SJCRH30 (cell line): ENCODE measurements at regions not wholly inside any gene's neighbourhood (a gene's known extent, or its start where the extent isn't known, plus 50 kb on each side); places are given as distances from the start of the nearest gene placed in this dataset.

Experiments
- DNase-seq, 2 experiments: peaks; one replicate each; pipeline ENCODE4 v3.0.0-alpha.2; 2015 to 2020
- H3K27ac ChIP-seq: fragments of 250-450 bp; sonication (Bioruptor Pico); 2 replicates; pipeline ENCODE4 v1.5.1; 2020; ENCODE audit warnings: mild to moderate bottlenecking, moderate library complexity
- H3K27me3 ChIP-seq: fragments of 250-450 bp; sonication (Bioruptor Pico); 2 replicates; pipeline ENCODE4 v1.5.1; 2020; ENCODE audit warnings: mild to moderate bottlenecking, moderate library complexity
- H3K36me3 ChIP-seq: fragments of 250-450 bp; sonication (Bioruptor Pico); 2 replicates; pipeline ENCODE4 v1.5.1; 2020; ENCODE audit warnings: mild to moderate bottlenecking, moderate library complexity
- H3K4me1 ChIP-seq: fragments of 250-450 bp; sonication (Bioruptor Pico); 2 replicates; pipeline ENCODE4 v1.5.1; 2020; ENCODE audit warnings: mild to moderate bottlenecking, moderate library complexity
- H3K4me3 ChIP-seq: fragments of 250-450 bp; sonication (Bioruptor Pico); 2 replicates; pipeline ENCODE4 v1.5.1; 2020; ENCODE audit warnings: mild to moderate bottlenecking, moderate library complexity
- H3K9me3 ChIP-seq: fragments of 250-450 bp; sonication (Bioruptor Pico); replicated peaks from 2 replicates; pipeline ENCODE4 v1.5.1; 2020; ENCODE audit warnings: mild to moderate bottlenecking, moderate library complexity

- Histone ChIP-seq H3K9me3 (no peaks in the 10 kb centered on the region), H3K4me1 (no peaks in the 10 kb centered on the region), H3K36me3 (no peaks in the 10 kb centered on the region), H3K27ac (no peak overlapping the region), H3K4me3 (no peak overlapping the region), H3K27me3 (no peaks in the 10 kb centered on the region)
- DNase-seq, result no peak
Measured at GRCh38 chr18:76771192-76771799, 51.1 kb upstream of the ZNF236 start.

GRCh38 chr18:76767954-76768353 lies 54.4 kb upstream of the ZNF236 start:
- Histone ChIP-seq H3K27me3 (no peaks in the 10 kb centered on the region), H3K27ac (no peak overlapping the region), H3K4me3 (no peak overlapping the region), H3K4me1 (no peaks in the 10 kb centered on the region), H3K36me3 (no peaks in the 10 kb centered on the region), H3K9me3 (no peaks in the 10 kb centered on the region)
- no peak for DNase-seq

- no peak overlapping the region for H3K4me3 ChIP-seq
- no peaks in the 10 kb centered on the region for H3K9me3 ChIP-seq
- H3K27ac ChIP-seq, result no peak overlapping the region
- no peak for DNase-seq
- H3K4me1 ChIP-seq, result no peaks in the 10 kb centered on the region
- no peaks in the 10 kb centered on the region for H3K36me3 ChIP-seq
- H3K27me3 ChIP-seq, result no peaks in the 10 kb centered on the region
Measured at GRCh38 chr18:76766429-76766828, 55.9 kb upstream of the ZNF236 start.

- H3K9me3 ChIP-seq, result no peaks in the 10 kb centered on the region
- H3K4me1 ChIP-seq, result no peaks in the 10 kb centered on the region
- no peaks in the 10 kb centered on the region for H3K36me3 ChIP-seq
- no peak overlapping the region for H3K27ac ChIP-seq
- no peak for DNase-seq
- no peak overlapping the region for H3K4me3 ChIP-seq
- no peaks in the 10 kb centered on the region for H3K27me3 ChIP-seq
Measured at GRCh38 chr18:76765649-76766048, 56.7 kb upstream of the ZNF236 start.

GRCh38 chr18:76764291-76764901 lies 58.0 kb upstream of the ZNF236 start:
- H3K4me1 ChIP-seq, result no peaks in the 10 kb centered on the region
- H3K27ac ChIP-seq, result no peak overlapping the region
- H3K27me3 ChIP-seq, result no peaks in the 10 kb centered on the region
- DNase-seq, result no peak
- H3K9me3 ChIP-seq, result no peaks in the 10 kb centered on the region
- no peaks in the 10 kb centered on the region for H3K36me3 ChIP-seq
- H3K4me3 ChIP-seq, result no peak overlapping the region

GRCh38 chr18:76759056-76759455 lies 63.3 kb upstream of the ZNF236 start:
- DNase-seq, result no peak
- no peak overlapping the region for H3K4me3 ChIP-seq
- H3K36me3 ChIP-seq, result no peaks in the 10 kb centered on the region
- H3K27ac ChIP-seq, result no peak overlapping the region
- no peaks in the 10 kb centered on the region for H3K9me3 ChIP-seq
- no peaks in the 10 kb centered on the region for H3K27me3 ChIP-seq
- no peaks in the 10 kb centered on the region for H3K4me1 ChIP-seq

GRCh38 chr18:76757925-76758324 lies 64.4 kb upstream of the ZNF236 start:
- no peak overlapping the region for H3K27ac ChIP-seq
- no peaks in the 10 kb centered on the region for H3K36me3 ChIP-seq
- no peaks in the 10 kb centered on the region for H3K27me3 ChIP-seq
- H3K9me3 ChIP-seq, result no peaks in the 10 kb centered on the region
- no peaks in the 10 kb centered on the region for H3K4me1 ChIP-seq
- no peak for DNase-seq
- H3K4me3 ChIP-seq, result no peak overlapping the region

- H3K27ac ChIP-seq, result no peak overlapping the region
- no peaks in the 10 kb centered on the region for H3K36me3 ChIP-seq
- DNase-seq, result no peak
- no peaks in the 10 kb centered on the region for H3K4me1 ChIP-seq
- no peak overlapping the region for H3K4me3 ChIP-seq
- no peaks in the 10 kb centered on the region for H3K9me3 ChIP-seq
- H3K27me3 ChIP-seq, result no peaks in the 10 kb centered on the region
Measured at GRCh38 chr18:76757335-76757734, 65.0 kb upstream of the ZNF236 start.

GRCh38 chr18:76756531-76757253 lies 65.7 kb upstream of the ZNF236 start:
- no peaks in the 10 kb centered on the region for H3K36me3 ChIP-seq
- H3K4me3 ChIP-seq, result no peak overlapping the region
- no peak overlapping the region for H3K27ac ChIP-seq
- H3K4me1 ChIP-seq, result no peaks in the 10 kb centered on the region
- DNase-seq, result no peak
- no peaks in the 10 kb centered on the region for H3K27me3 ChIP-seq
- no peaks in the 10 kb centered on the region for H3K9me3 ChIP-seq

- no peak for DNase-seq
- Histone ChIP-seq H3K36me3 (no peaks in the 10 kb centered on the region), H3K9me3 (no peaks in the 10 kb centered on the region), H3K4me1 (no peaks in the 10 kb centered on the region), H3K27me3 (no peaks in the 10 kb centered on the region), H3K27ac (no peak overlapping the region), H3K4me3 (no peak overlapping the region)
Measured at GRCh38 chr18:76754351-76754750, 68.0 kb upstream of the ZNF236 start.

GRCh38 chr18:76752400-76752799 lies 70.0 kb upstream of the ZNF236 start:
- no peak overlapping the region for H3K4me3 ChIP-seq
- H3K27me3 ChIP-seq, result no peaks in the 10 kb centered on the region
- no peaks in the 10 kb centered on the region for H3K4me1 ChIP-seq
- no peak for DNase-seq
- no peaks in the 10 kb centered on the region for H3K9me3 ChIP-seq
- H3K27ac ChIP-seq, result no peak overlapping the region
- H3K36me3 ChIP-seq, result no peaks in the 10 kb centered on the region

- no peak for DNase-seq
- no peak overlapping the region for H3K27ac ChIP-seq
- no peaks in the 10 kb centered on the region for H3K4me1 ChIP-seq
- no peaks in the 10 kb centered on the region for H3K36me3 ChIP-seq
- H3K9me3 ChIP-seq, result no peaks in the 10 kb centered on the region
- H3K27me3 ChIP-seq, result no peaks in the 10 kb centered on the region
- H3K4me3 ChIP-seq, result no peak overlapping the region
Measured at GRCh38 chr18:76750917-76751890, 71.2 kb upstream of the ZNF236 start.

GRCh38 chr18:76750269-76750668 lies 72.1 kb upstream of the ZNF236 start:
- Histone ChIP-seq H3K27ac (no peak overlapping the region), H3K4me1 (no peaks in the 10 kb centered on the region), H3K27me3 (no peaks in the 10 kb centered on the region), H3K4me3 (no peak overlapping the region), H3K9me3 (no peaks in the 10 kb centered on the region), H3K36me3 (no peaks in the 10 kb centered on the region)
- DNase-seq, result no peak

GRCh38 chr18:76747676-76748075 lies 74.7 kb upstream of the ZNF236 start:
- no peak for DNase-seq
- no peaks in the 10 kb centered on the region for H3K27me3 ChIP-seq
- H3K36me3 ChIP-seq, result no peaks in the 10 kb centered on the region
- no peaks in the 10 kb centered on the region for H3K9me3 ChIP-seq
- no peaks in the 10 kb centered on the region for H3K4me1 ChIP-seq
- H3K27ac ChIP-seq, result no peak overlapping the region
- no peak overlapping the region for H3K4me3 ChIP-seq

- H3K4me3 ChIP-seq, result no peak overlapping the region
- H3K27me3 ChIP-seq, result no peaks in the 10 kb centered on the region
- no peaks in the 10 kb centered on the region for H3K36me3 ChIP-seq
- H3K27ac ChIP-seq, result no peak overlapping the region
- no peaks in the 10 kb centered on the region for H3K4me1 ChIP-seq
- H3K9me3 ChIP-seq, result no peaks in the 10 kb centered on the region
- no peak for DNase-seq
Measured at GRCh38 chr18:76741346-76741745, 81.0 kb upstream of the ZNF236 start.
